ENCODE measurements at regions not wholly inside any gene's neighbourhood (a gene's known extent, or its start where the extent isn't known, plus 50 kb on each side); places are given as distances from the start of the nearest gene placed in this dataset.

DNA sequence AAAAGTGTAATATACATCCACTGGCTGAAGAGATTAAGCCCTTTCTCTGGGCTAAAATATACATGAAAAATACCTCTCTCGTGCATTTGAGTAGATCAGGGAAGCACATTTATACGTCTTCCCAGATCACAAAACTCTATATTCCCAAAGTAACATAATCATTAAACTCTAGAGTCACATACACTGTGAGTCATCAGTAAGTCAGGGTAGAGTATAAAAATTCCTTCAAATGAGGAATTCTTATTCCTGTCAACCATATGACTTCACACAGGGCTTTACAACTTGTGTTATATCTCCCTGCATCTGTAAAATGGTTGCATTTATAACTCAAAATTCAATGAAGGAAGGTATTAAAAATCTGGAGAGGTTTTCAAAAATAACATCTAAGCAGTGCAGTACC, 1278.4 kb downstream of the CDY2B start:
- no peaks in the 10 kb centered on the region for H3K9me3 ChIP-seq
- no peaks in the 10 kb centered on the region for H3K36me3 ChIP-seq
- 80% methylated on average over 2 of the region's 2 CpGs; no CpG with 5 or more reads in 1 of the 2 donors for WGBS, 2 donors
- H3K27me3 ChIP-seq: no peaks in the 10 kb centered on the region
- no peak for DNase-seq (ENCODE audit: low spot score in 2 of 2)
- no peaks in the 10 kb centered on the region for H3K4me1 ChIP-seq
- no peak for TF ChIP-seq EP300 (IDR thresholded peaks at IDR 0.05)
- TF ChIP-seq POLR2A (IDR thresholded peaks at IDR 0.05): no peak
- TF ChIP-seq, protein P1, sequence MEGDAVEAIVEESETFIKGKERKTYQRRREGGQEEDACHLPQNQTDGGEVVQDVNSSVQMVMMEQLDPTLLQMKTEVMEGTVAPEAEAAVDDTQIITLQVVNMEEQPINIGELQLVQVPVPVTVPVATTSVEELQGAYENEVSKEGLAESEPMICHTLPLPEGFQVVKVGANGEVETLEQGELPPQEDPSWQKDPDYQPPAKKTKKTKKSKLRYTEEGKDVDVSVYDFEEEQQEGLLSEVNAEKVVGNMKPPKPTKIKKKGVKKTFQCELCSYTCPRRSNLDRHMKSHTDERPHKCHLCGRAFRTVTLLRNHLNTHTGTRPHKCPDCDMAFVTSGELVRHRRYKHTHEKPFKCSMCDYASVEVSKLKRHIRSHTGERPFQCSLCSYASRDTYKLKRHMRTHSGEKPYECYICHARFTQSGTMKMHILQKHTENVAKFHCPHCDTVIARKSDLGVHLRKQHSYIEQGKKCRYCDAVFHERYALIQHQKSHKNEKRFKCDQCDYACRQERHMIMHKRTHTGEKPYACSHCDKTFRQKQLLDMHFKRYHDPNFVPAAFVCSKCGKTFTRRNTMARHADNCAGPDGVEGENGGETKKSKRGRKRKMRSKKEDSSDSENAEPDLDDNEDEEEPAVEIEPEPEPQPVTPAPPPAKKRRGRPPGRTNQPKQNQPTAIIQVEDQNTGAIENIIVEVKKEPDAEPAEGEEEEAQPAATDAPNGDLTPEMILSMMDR (IDR thresholded peaks at IDR 0.05): no peak
- no peak overlapping the region for H3K4me3 ChIP-seq
- no peak overlapping the region for H3K27ac ChIP-seq

DNA sequence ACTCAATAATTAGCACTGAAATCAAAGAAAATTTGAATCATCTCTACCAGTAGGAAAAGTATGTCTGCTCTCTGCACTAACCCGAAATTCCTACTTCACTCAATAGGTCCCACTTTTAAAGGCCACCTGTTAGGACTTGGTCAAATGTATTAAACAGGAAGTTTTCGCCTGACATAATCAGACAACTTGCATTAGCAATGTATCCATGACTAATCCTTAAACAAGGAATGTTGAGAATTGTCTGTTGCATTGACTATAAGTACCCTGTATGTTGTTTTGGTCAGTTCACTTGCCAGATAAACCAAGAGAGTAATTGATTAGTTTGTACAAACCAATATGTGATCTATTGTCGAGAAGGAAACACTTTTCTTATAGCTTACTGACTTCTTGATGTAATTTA, 1308.0 kb downstream of the CDY2B start:
- H3K36me3 ChIP-seq: no peaks in the 10 kb centered on the region
- DNase-seq (ENCODE audit: low spot score in 2 of 2): no peak
- H3K4me3 ChIP-seq: no peak overlapping the region
- no peaks in the 10 kb centered on the region for H3K27me3 ChIP-seq
- H3K4me1 ChIP-seq: no peaks in the 10 kb centered on the region
- TF ChIP-seq POLR2A (IDR thresholded peaks at IDR 0.05) (no peak), EP300 (IDR thresholded peaks at IDR 0.05) (no peak)
- TF ChIP-seq, protein P1 (IDR thresholded peaks at IDR 0.05): no peak
- no peaks in the 10 kb centered on the region for H3K9me3 ChIP-seq
- H3K27ac ChIP-seq: no peak overlapping the region
- WGBS, 2 donors: 79% methylated on average over 3 of the region's 3 CpGs; no CpG with 5 or more reads in 1 of the 2 donors

DNA sequence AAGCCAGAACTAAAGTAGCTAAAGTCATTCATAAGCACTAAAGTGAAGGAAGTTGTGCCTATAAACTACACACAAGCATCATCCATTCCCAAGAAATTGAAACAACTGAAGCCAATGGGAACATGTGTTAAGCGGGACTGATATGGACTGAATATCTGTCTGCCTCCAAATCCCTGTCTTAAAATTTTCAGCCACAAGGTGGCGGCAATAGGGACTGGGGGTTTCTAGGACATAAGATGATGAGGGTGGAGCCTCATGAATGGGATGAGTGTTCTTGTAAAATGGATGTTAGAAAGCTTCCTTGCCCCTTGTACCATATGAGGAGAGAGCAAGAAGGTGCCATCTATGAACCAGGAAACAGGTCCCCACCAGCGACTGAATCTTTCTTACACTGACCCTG, 1317.5 kb downstream of the CDY2B start:
- Histone ChIP-seq H3K27me3 (no peaks in the 10 kb centered on the region), H3K4me1 (no peaks in the 10 kb centered on the region), H3K27ac (no peak overlapping the region), H3K4me3 (no peak overlapping the region), H3K36me3 (no peaks in the 10 kb centered on the region), H3K9me3 (no peaks in the 10 kb centered on the region)
- DNase-seq (ENCODE audit: low spot score in 2 of 2): no peak
- 49% methylated on average over 3 of the region's 3 CpGs; no CpG with 5 or more reads in 1 of the 2 donors for WGBS, 2 donors
- TF ChIP-seq POLR2A (IDR thresholded peaks at IDR 0.05) (no peak), EP300 (IDR thresholded peaks at IDR 0.05) (no peak)
- TF ChIP-seq, protein P1 (IDR thresholded peaks at IDR 0.05): no peak

DNA sequence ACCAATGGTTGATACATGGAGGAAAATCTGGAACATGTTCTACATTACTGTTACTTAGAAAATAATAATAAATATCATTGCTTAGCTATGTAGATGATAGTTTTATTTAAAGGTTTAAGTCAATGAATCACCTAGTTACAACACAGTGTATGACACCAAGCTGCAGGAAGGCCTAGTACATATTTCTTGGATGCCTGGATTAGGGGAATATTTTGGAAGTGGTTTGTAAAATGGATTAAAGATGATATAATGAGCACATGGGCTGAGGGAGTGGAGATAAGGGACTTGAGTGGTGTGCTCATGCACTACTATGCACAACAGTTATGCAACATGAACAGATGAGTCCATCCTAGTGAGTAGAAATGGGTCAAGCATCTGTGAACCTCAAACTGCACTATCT, 1358.0 kb downstream of the CDY2B start:
- Histone ChIP-seq H3K27me3 (no peaks in the 10 kb centered on the region), H3K9me3 (no peaks in the 10 kb centered on the region), H3K4me3 (no peak overlapping the region), H3K27ac (no peak overlapping the region), H3K4me1 (no peaks in the 10 kb centered on the region), H3K36me3 (no peaks in the 10 kb centered on the region)
- TF ChIP-seq, protein P1 (IDR thresholded peaks at IDR 0.05): no peak
- no peak for TF ChIP-seq EP300 (IDR thresholded peaks at IDR 0.05)
- no peak for TF ChIP-seq POLR2A (IDR thresholded peaks at IDR 0.05)
- no peak for DNase-seq (ENCODE audit: low spot score in 2 of 2)

DNA sequence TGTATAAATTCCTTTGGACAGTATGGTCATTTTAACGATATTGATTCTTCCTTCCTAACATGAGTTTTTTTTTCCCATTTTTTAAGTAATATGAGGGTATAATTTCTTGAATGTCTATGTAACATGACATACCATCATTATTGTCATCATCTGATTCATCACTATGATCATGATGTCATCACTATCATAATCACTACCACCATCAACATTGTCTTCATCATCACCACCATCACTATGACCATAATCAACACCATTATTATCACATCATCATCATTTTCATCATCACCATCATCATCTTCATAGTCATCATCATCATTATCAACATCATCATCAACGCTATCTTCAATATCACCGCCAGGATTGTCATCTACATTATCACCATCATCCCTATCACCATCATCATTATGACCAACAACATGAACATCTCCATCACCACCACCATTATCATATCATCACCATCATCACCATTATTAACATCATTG, 1377.2 kb downstream of the CDY2B start:
- TF ChIP-seq POLR2A (IDR thresholded peaks at IDR 0.05) (no peak), EP300 (IDR thresholded peaks at IDR 0.05) (no peak)
- TF ChIP-seq, protein P1 (IDR thresholded peaks at IDR 0.05): no peak
- no peak for DNase-seq (ENCODE audit: low spot score in 2 of 2)
- no peaks in the 10 kb centered on the region for H3K36me3 ChIP-seq

More for the DNA sequence above, 1377.2 kb downstream of the CDY2B start:
- Histone ChIP-seq H3K4me3 (no peak overlapping the region), H3K27me3 (no peaks in the 10 kb centered on the region), H3K9me3 (no peaks in the 10 kb centered on the region), H3K4me1 (no peaks in the 10 kb centered on the region), H3K27ac (no peak overlapping the region)
- WGBS, 2 donors: 98% methylated on average over 3 of the region's 3 CpGs; no CpG with 5 or more reads in 1 of the 2 donors

Measured in tibial nerve (tissue), 4 donors.